Kidney (tissue), 13 donors: ENCODE measurements at regions not wholly inside any gene's neighbourhood (a gene's known extent, or its start where the extent isn't known, plus 50 kb on each side); places are given as distances from the start of the nearest gene placed in this dataset.

ENCODE experiments used
- DNase-seq, 5 donors: peaks; one replicate each; pipeline ENCODE4 v3.0.0-alpha.2; 2013 to 2020
- FAIRE-seq: peaks from 2 replicates; lab custom pipeline; 2012; peaks lifted over from hg19 to GRCh38; lab: Jason Lieb, UNC
- H3K27ac ChIP-seq, 2 donors: one replicate each; pipeline ENCODE4 v1.7.0; 2013; ENCODE audit warnings: low read depth in 2 of 2, low read length in 2 of 2, inconsistent platforms in 1 of 2
- H3K27me3 ChIP-seq: one replicate; pipeline ENCODE4 v1.7.1; 2013; ENCODE audit warnings: low read length, inconsistent platforms; ENCODE audit not compliant: control insufficient read depth, insufficient read depth
- H3K36me3 ChIP-seq, 3 donors: one replicate each; pipeline versions ENCODE4 v1.7.0 to v1.7.1; 2013; ENCODE audit warnings: low read length in 3 of 3, control low read depth in 1 of 3, inconsistent platforms in 1 of 3; ENCODE audit not compliant: insufficient read depth in 3 of 3, control insufficient read depth in 2 of 3
- H3K4me1 ChIP-seq, 3 donors: one replicate each; pipeline versions ENCODE4 v1.7.0 to v1.7.1; 2013; ENCODE audit warnings: low read length in 3 of 3, inconsistent platforms in 1 of 3, low read depth in 1 of 3; ENCODE audit not compliant: control insufficient read depth in 2 of 3, insufficient read depth in 2 of 3
- H3K4me3 ChIP-seq, 3 donors: one replicate each; pipeline versions ENCODE4 v1.7.0 to v1.8.1; 2013; ENCODE audit warnings: low read length in 3 of 3, control low read depth in 1 of 3, inconsistent platforms in 1 of 3
- H3K9ac ChIP-seq, 3 donors: one replicate each; pipeline versions ENCODE4 v1.7.0 to v1.7.1; 2013; ENCODE audit warnings: low read length in 3 of 3, control low read depth in 1 of 3, inconsistent platforms in 1 of 3
- H3K9me3 ChIP-seq, 3 donors: one replicate each; pipeline versions ENCODE4 v1.7.0 to v1.7.1; 2013; ENCODE audit warnings: low read length in 3 of 3, control low read depth in 1 of 3, inconsistent platforms in 1 of 3; ENCODE audit not compliant: control insufficient read depth in 2 of 3, insufficient read depth in 1 of 3
- intact Hi-C: fragments of 100-400 bp; cut with DNase I; formaldehyde crosslinking; loops from one replicate; pipeline ENCODE4 v1.11.1; 2022
- TF ChIP-seq, protein P1 (sequence below): IDR thresholded peaks from 3 replicates; pipeline ENCODE4 v1.5.1; 2012; ENCODE audit warnings: mild to moderate bottlenecking, moderate library complexity, borderline replicate concordance; ENCODE audit not compliant: insufficient read depth; ENCODE audit errors: extremely low read depth
- donor health status: control.
- donor health status: control.
- donor health status: control.
- donor health status: control.
- donor health status: control.
- donor health status: DM: yes; HTN: yes; CAD: no.
- donor health status: Normal renal cell carcinoma (clear cell type).

DNA sequence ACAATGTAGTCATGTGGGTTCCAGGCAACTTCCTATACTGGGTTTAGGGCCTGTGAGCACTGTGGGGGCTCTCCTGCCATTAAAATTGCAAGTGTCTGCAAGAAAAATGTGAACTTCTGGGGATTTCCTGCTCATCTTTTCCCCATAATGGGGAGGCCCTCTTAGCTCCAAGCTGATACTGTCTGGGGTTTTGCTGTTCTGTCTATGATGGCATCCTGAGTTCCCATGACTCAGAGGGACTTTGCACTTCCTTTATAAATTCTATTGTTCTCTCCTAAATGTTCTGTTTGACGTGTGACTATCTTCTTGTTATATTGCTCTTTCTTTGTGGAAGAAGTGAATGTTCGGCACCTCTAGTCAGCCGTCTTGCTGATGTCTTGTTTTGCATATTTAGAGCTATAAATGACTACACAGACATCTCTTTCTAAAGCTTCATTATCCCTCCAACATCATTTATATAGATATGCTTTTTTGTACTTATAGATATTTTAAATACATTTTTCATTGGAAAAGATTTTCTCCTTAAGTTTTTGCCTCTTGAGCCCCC lies 465.8 kb downstream of the NAF1 start:
- no peak for DNase-seq
- intact Hi-C loops, result no loop called here
- H3K36me3 ChIP-seq, result no peaks in the 10 kb centered on the region
- no peaks in the 10 kb centered on the region for H3K27me3 ChIP-seq
- FAIRE-seq, result no peak
- H3K9me3 ChIP-seq, result no peaks in the 10 kb centered on the region
- H3K4me3 ChIP-seq, result no peak overlapping the region
- no peaks in the 10 kb centered on the region for H3K4me1 ChIP-seq
- TF ChIP-seq, protein P1, sequence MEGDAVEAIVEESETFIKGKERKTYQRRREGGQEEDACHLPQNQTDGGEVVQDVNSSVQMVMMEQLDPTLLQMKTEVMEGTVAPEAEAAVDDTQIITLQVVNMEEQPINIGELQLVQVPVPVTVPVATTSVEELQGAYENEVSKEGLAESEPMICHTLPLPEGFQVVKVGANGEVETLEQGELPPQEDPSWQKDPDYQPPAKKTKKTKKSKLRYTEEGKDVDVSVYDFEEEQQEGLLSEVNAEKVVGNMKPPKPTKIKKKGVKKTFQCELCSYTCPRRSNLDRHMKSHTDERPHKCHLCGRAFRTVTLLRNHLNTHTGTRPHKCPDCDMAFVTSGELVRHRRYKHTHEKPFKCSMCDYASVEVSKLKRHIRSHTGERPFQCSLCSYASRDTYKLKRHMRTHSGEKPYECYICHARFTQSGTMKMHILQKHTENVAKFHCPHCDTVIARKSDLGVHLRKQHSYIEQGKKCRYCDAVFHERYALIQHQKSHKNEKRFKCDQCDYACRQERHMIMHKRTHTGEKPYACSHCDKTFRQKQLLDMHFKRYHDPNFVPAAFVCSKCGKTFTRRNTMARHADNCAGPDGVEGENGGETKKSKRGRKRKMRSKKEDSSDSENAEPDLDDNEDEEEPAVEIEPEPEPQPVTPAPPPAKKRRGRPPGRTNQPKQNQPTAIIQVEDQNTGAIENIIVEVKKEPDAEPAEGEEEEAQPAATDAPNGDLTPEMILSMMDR, result no peak
- no peak overlapping the region for H3K27ac ChIP-seq
- no peak overlapping the region for H3K9ac ChIP-seq

DNA sequence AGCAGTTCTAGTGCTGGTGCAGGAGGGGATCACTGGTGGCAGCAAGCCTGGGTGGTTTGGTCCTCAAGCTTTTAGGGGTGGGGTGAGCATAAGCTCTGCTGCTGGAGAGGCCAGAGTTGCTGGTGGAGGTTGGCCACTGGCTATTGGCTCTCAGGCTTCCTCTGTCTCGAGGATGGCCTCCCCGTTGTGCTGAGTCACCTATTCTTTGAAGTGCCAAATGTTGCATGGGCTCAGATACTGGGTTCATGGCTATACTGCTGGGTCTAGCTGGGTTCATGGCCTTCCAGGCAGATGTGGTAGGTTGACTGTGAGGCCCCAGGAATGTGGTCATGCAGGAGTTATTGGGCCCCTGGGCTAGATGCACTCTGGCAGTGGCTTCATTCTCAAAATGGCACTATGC lies 466.3 kb downstream of the NAF1 start:
- intact Hi-C loops, result no loop called here
- Histone ChIP-seq H3K9ac (no peak overlapping the region), H3K27me3 (no peaks in the 10 kb centered on the region), H3K4me3 (no peak overlapping the region), H3K27ac (no peak overlapping the region), H3K9me3 (no peaks in the 10 kb centered on the region), H3K4me1 (no peaks in the 10 kb centered on the region), H3K36me3 (no peaks in the 10 kb centered on the region)
- FAIRE-seq, result no peak
- DNase-seq, result no peak
- TF ChIP-seq, protein P1, result no peak

DNA sequence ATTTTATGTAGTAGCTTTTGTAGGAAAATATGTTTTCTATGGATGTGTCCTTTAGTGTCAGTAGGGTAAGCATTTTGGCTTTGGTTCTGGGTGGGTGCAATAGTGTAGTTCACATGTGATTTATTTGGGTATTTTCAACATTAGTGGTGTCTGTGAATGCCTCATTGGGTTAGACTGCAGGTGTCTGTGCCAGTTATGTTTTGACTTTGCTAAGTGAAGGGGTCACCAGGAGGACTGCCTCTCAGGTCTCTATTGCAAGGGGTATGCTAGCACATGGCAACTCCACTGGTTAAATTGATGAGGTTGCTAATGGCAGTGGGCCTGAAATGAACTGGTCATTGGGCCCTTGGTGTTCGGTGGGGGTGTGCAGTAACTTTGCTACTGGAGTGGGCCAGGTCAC lies 467.1 kb downstream of the NAF1 start:
- Histone ChIP-seq H3K9me3 (no peaks in the 10 kb centered on the region), H3K4me3 (no peak overlapping the region), H3K4me1 (no peaks in the 10 kb centered on the region), H3K36me3 (no peaks in the 10 kb centered on the region), H3K27ac (no peak overlapping the region), H3K9ac (no peak overlapping the region), H3K27me3 (no peaks in the 10 kb centered on the region)
- intact Hi-C loops, result no loop called here
- FAIRE-seq (no peak), DNase-seq (no peak)
- TF ChIP-seq, protein P1, result no peak

DNA sequence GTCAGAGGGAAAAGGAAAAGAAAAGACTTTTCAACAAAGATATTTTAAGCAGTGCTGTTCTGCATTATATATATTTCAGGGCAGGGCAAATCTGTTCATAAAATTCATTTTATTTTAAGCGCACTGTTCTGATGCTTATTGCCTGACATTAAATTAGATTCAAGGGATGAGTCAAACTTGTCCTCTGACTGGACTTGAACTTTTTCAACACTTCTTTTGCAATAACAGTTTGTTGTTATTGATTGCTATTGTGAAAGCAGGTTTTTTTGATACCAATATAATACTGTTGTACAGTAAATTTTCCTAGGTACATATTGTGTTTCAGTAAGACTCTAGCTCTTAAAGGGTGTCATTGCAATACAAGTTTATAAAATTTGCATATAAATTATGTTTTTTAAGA lies 481.3 kb downstream of the NAF1 start:
- Histone ChIP-seq H3K4me1 (no peaks in the 10 kb centered on the region), H3K9ac (no peak overlapping the region), H3K27ac (no peak overlapping the region), H3K4me3 (no peak overlapping the region), H3K36me3 (no peaks in the 10 kb centered on the region), H3K27me3 (no peaks in the 10 kb centered on the region), H3K9me3 (no peaks in the 10 kb centered on the region)
- DNase-seq (no peak), FAIRE-seq (no peak)
- TF ChIP-seq, protein P1, result no peak
- intact Hi-C loops, result no loop called here
